Karpas-422 (cell line): ENCODE measurements at regions not wholly inside any gene's neighbourhood (a gene's known extent, or its start where the extent isn't known, plus 50 kb on each side); places are given as distances from the start of the nearest gene placed in this dataset.
"Not testable (repeated sequence)": the region's sequence is repeated elsewhere in the genome, so short reads cannot be mapped to it uniquely, and the experiment has no call there.

Source experiments
- DNase-seq: peaks from one replicate; pipeline ENCODE4 v3.0.0-alpha.2; 2015
- H2AFZ ChIP-seq: fragments of 200-600 bp; sonication (generic); 2 replicates; pipeline ENCODE4 v1.6.1; 2014; ENCODE audit warnings: antibody characterized with exemption, low read length, mixed read lengths
- H3K27ac ChIP-seq: fragments of 200-600 bp; sonication (generic); 2 replicates; pipeline ENCODE4 v1.5.1; 2014; ENCODE audit warnings: mild to moderate bottlenecking, low read length, moderate library complexity
- H3K27me3 ChIP-seq: fragments of 200-600 bp; sonication (generic); 2 replicates; pipeline ENCODE4 v1.6.1; 2014; ENCODE audit warnings: low read length, mixed read lengths
- H3K36me3 ChIP-seq: fragments of 200-600 bp; sonication (generic); 2 replicates; pipeline ENCODE4 v1.6.1; 2014; ENCODE audit warnings: low read length, mixed read lengths; ENCODE audit not compliant: insufficient read depth
- H3K4me1 ChIP-seq: fragments of 200-600 bp; sonication (generic); 2 replicates; pipeline ENCODE4 v1.6.1; 2014; ENCODE audit warnings: mild to moderate bottlenecking, low read length, mixed read lengths
- H3K4me2 ChIP-seq: fragments of 200-600 bp; sonication (generic); 2 replicates; pipeline ENCODE4 v1.6.1; 2014; ENCODE audit warnings: low read length, low read depth, mild to moderate bottlenecking; ENCODE audit not compliant: poor library complexity, severe bottlenecking
- H3K4me3 ChIP-seq: fragments of 200-600 bp; sonication (generic); 2 replicates; pipeline ENCODE4 v1.5.1; 2014; ENCODE audit warnings: mild to moderate bottlenecking, antibody characterized with exemption, low read length, mixed read lengths
- H3K79me2 ChIP-seq: fragments of 200-600 bp; sonication (generic); 2 replicates; pipeline ENCODE4 v1.6.1; 2014; ENCODE audit warnings: mild to moderate bottlenecking, low read length, mixed read lengths
- H3K9ac ChIP-seq: fragments of 200-600 bp; sonication (generic); 2 replicates; pipeline ENCODE4 v1.6.0; 2014; ENCODE audit warnings: low read length
- H3K9me2 ChIP-seq: fragments of 200-600 bp; sonication (generic), shearing (Covaris generic); replicated peaks from 2 replicates; pipeline ENCODE4 v1.6.0; 2014; ENCODE audit warnings: mild to moderate bottlenecking, low read length, moderate library complexity; ENCODE audit not compliant: insufficient read depth
- H3K9me3 ChIP-seq: fragments of 300-700, 200-600 bp; sonication (generic); 2 replicates; pipeline ENCODE4 v1.6.1; 2014; ENCODE audit warnings: low read length, mixed read lengths
- H4K20me1 ChIP-seq: fragments of 200-600 bp; sonication (generic); 2 replicates; pipeline ENCODE4 v1.6.1; 2014; ENCODE audit warnings: mild to moderate bottlenecking, antibody characterized with exemption, low read length, low read depth; ENCODE audit not compliant: insufficient read depth

- H3K36me3 ChIP-seq: no peaks in the 10 kb centered on the region
- no peaks in the 10 kb centered on the region for H3K4me1 ChIP-seq
- no peaks in the 10 kb centered on the region for H3K9me2 ChIP-seq
- H3K4me2 ChIP-seq: no peak overlapping the region
- no peaks in the 10 kb centered on the region for H3K27me3 ChIP-seq
- DNase-seq: no peak
- no peaks in the 10 kb centered on the region for H4K20me1 ChIP-seq
- no peak overlapping the region for H3K27ac ChIP-seq
- H3K79me2 ChIP-seq: no peaks in the 10 kb centered on the region
- H3K4me3 ChIP-seq: no peak overlapping the region
- H3K9me3 ChIP-seq: no peaks in the 10 kb centered on the region
- H2AFZ ChIP-seq: no peak overlapping the region
- no peak overlapping the region for H3K9ac ChIP-seq
Measured at GRCh38 chr1:8155528-8156186, 129.5 kb upstream of the ERRFI1 start.

- Histone ChIP-seq H3K79me2 (no peaks in the 10 kb centered on the region), H3K9me2 (no peaks in the 10 kb centered on the region), H3K4me1 (no peaks in the 10 kb centered on the region), H4K20me1 (no peaks in the 10 kb centered on the region), H3K27me3 (no peaks in the 10 kb centered on the region), H3K27ac (no peak overlapping the region), H3K36me3 (no peaks in the 10 kb centered on the region), H2AFZ (no peak overlapping the region), H3K9me3 (no peaks in the 10 kb centered on the region), H3K4me2 (no peak overlapping the region), H3K9ac (no peak overlapping the region), H3K4me3 (no peak overlapping the region)
- DNase-seq: no peak
Measured at GRCh38 chr1:8154621-8155052, 128.5 kb upstream of the ERRFI1 start.

- no peaks in the 10 kb centered on the region for H3K27me3 ChIP-seq
- H3K9me2 ChIP-seq: no peaks in the 10 kb centered on the region
- H3K4me2 ChIP-seq: no peak overlapping the region
- no peak for DNase-seq
- H3K79me2 ChIP-seq: no peaks in the 10 kb centered on the region
- no peaks in the 10 kb centered on the region for H3K36me3 ChIP-seq
- no peak overlapping the region for H3K9ac ChIP-seq
- no peaks in the 10 kb centered on the region for H3K9me3 ChIP-seq
- no peak overlapping the region for H3K27ac ChIP-seq
- H3K4me1 ChIP-seq: no peaks in the 10 kb centered on the region
- no peaks in the 10 kb centered on the region for H4K20me1 ChIP-seq
- no peak overlapping the region for H3K4me3 ChIP-seq
- no peak overlapping the region for H2AFZ ChIP-seq
Measured at GRCh38 chr1:8153961-8154360, 127.9 kb upstream of the ERRFI1 start.

- Histone ChIP-seq H3K9me2 (no peaks in the 10 kb centered on the region), H3K36me3 (no peaks in the 10 kb centered on the region), H3K4me1 (no peaks in the 10 kb centered on the region), H3K4me2 (no peak overlapping the region), H2AFZ (no peak overlapping the region), H3K9me3 (no peaks in the 10 kb centered on the region), H4K20me1 (no peaks in the 10 kb centered on the region), H3K9ac (no peak overlapping the region), H3K4me3 (no peak overlapping the region), H3K79me2 (no peaks in the 10 kb centered on the region), H3K27me3 (no peaks in the 10 kb centered on the region), H3K27ac (no peak overlapping the region)
- no peak for DNase-seq
Measured at GRCh38 chr1:8152731-8153702, 126.9 kb upstream of the ERRFI1 start.

- no peaks in the 10 kb centered on the region for H3K9me2 ChIP-seq
Measured at GRCh38 chr1:8151647-8152046, 125.5 kb upstream of the ERRFI1 start.

GRCh38 chr1:8149756-8150155 is 123.6 kb upstream of the ERRFI1 start:
- not testable (repeated sequence) for DNase-seq

More at GRCh38 chr1:8151647-8152046, 125.5 kb upstream of the ERRFI1 start:
- no peak for DNase-seq
- Histone ChIP-seq H3K36me3 (no peaks in the 10 kb centered on the region), H3K27ac (no peak overlapping the region), H3K79me2 (no peaks in the 10 kb centered on the region), H4K20me1 (no peaks in the 10 kb centered on the region), H3K4me3 (no peak overlapping the region), H3K4me2 (no peak overlapping the region), H3K4me1 (no peaks in the 10 kb centered on the region), H3K9me3 (no peaks in the 10 kb centered on the region), H3K27me3 (no peaks in the 10 kb centered on the region), H3K9ac (no peak overlapping the region), H2AFZ (no peak overlapping the region)

GRCh38 chr1:8147956-8148355 is 121.8 kb upstream of the ERRFI1 start:
- H3K9me2 ChIP-seq: no peaks in the 10 kb centered on the region
- no peak for DNase-seq
- H3K4me2 ChIP-seq: no peak overlapping the region
- H3K4me1 ChIP-seq: no peaks in the 10 kb centered on the region
- H3K9me3 ChIP-seq: no peaks in the 10 kb centered on the region
- no peaks in the 10 kb centered on the region for H4K20me1 ChIP-seq
- no peak overlapping the region for H3K27ac ChIP-seq
- H3K79me2 ChIP-seq: no peaks in the 10 kb centered on the region
- no peaks in the 10 kb centered on the region for H3K27me3 ChIP-seq
- H3K9ac ChIP-seq: no peak overlapping the region
- H3K36me3 ChIP-seq: no peaks in the 10 kb centered on the region
- no peak overlapping the region for H3K4me3 ChIP-seq
- no peak overlapping the region for H2AFZ ChIP-seq

More at GRCh38 chr1:8149756-8150155, 123.6 kb upstream of the ERRFI1 start:
- not testable (repeated sequence) for H3K4me1 ChIP-seq, H3K4me2 ChIP-seq, H3K4me3 ChIP-seq, H3K9ac ChIP-seq, H3K27ac ChIP-seq, H3K36me3 ChIP-seq, H3K9me2 ChIP-seq, H3K27me3 ChIP-seq, H3K9me3 ChIP-seq, H2AFZ ChIP-seq, H4K20me1 ChIP-seq, H3K79me2 ChIP-seq

- Histone ChIP-seq H3K9me3 (no peaks in the 10 kb centered on the region), H2AFZ (no peak overlapping the region)
- no peak for DNase-seq
Measured at GRCh38 chr1:8146257-8146855, 120.2 kb upstream of the ERRFI1 start.

More at GRCh38 chr1:8146257-8146855, 120.2 kb upstream of the ERRFI1 start:
- H3K36me3 ChIP-seq: no peaks in the 10 kb centered on the region
- no peaks in the 10 kb centered on the region for H3K9me2 ChIP-seq
- no peaks in the 10 kb centered on the region for H3K4me1 ChIP-seq
- H3K79me2 ChIP-seq: no peaks in the 10 kb centered on the region
- H3K27ac ChIP-seq: no peak overlapping the region
- H3K27me3 ChIP-seq: no peaks in the 10 kb centered on the region
- H3K9ac ChIP-seq: no peak overlapping the region
- no peak overlapping the region for H3K4me2 ChIP-seq
- no peak overlapping the region for H3K4me3 ChIP-seq
- H4K20me1 ChIP-seq: no peaks in the 10 kb centered on the region
